ENCODE measurements at regions not wholly inside any gene's neighbourhood (a gene's known extent, or its start where the extent isn't known, plus 50 kb on each side); places are given as distances from the start of the nearest gene placed in this dataset.

GRCh38 chr6:12576389-12576788 is 140.2 kb upstream of the PHACTR1 start:
- TF ChIP-seq CTCF (IDR thresholded peaks at IDR 0.05; ENCODE audit: control extremely low read depth in 1 of 3, insufficient read depth in 1 of 3, low read depth in 1 of 3, low read length in 3 of 3) (no peak), JUND (IDR thresholded peaks at IDR 0.05; ENCODE audit: low read length) (no peak)

All from H1 (cell line).